HCT116 (cell line): ENCODE measurements at regions not wholly inside any gene's neighbourhood (a gene's known extent, or its start where the extent isn't known, plus 50 kb on each side); places are given as distances from the start of the nearest gene placed in this dataset.
"Not testable (repeated sequence)": the region's sequence is repeated elsewhere in the genome, so short reads cannot be mapped to it uniquely, and the experiment has no call there.

Experiments used
- ATAC-seq: fragments of 200-7000 bp; cut with Tn5 transposase; 2 replicates; pipeline ENCODE4 v1.9.1; 2020; ENCODE audit warnings: mild to moderate bottlenecking, moderate library complexity
- BruUV-seq: library from RNA; stranded (reverse); fragments of 400-500 nt; replicated peaks from 2 replicates; lab custom pipeline; 2021; lab: Mats Ljungman, UMichigan
- CTCF ChIA-PET: fragments of 300-600 bp; sonication (Branson Sonifier 250); formaldehyde crosslinking; loops from one replicate; lab custom pipeline; 2021; ENCODE audit warnings: antibody characterized with exemption; lab: Charles Lee
- POLR2A ChIA-PET: fragments of 300-600, 350-600 bp; sonication (Branson Sonifier 250); formaldehyde crosslinking; loops from one replicate; lab custom pipeline; 2021; ENCODE audit warnings: antibody characterized with exemption; lab: Charles Lee
- RAD21 ChIA-PET, 2 experiments: fragments of 300-600 bp; sonication (Branson Sonifier 250); formaldehyde crosslinking; loops; one replicate each; lab custom pipeline; 2023; ENCODE audit warnings: low total read pairs in 2 of 2; ENCODE audit not compliant: uncharacterized antibody in 2 of 2, unreplicated experiment in 2 of 2, low non-redundant PET in 1 of 2; lab: Charles Lee
- DNase-seq: peaks from one replicate; pipeline ENCODE4 v3.0.0-alpha.2; 2010; ENCODE audit warnings: low read depth, low spot score
- H2AFZ ChIP-seq: fragments of 200-600 bp; shearing (Covaris generic), sonication (generic); 2 replicates; pipeline ENCODE4 v1.6.1; 2017; ENCODE audit warnings: low read depth, mixed run types, mixed read lengths, antibody characterized with exemption, low read length; ENCODE audit not compliant: poor library complexity, severe bottlenecking
- H3K27ac ChIP-seq: 2 replicates; pipeline ENCODE4 v1.5.1; 2012; ENCODE audit warnings: low read depth, low read length
- H3K27me3 ChIP-seq: fragments of 200-600 bp; sonication (generic); 2 replicates; pipeline ENCODE4 v1.6.1; 2016; ENCODE audit warnings: mixed run types, low read length, mixed read lengths; ENCODE audit not compliant: insufficient read depth
- H3K36me3 ChIP-seq, 2 experiments: fragments of 200-500 bp in 1 of 2; fragments of 200-600 bp in 1 of 2; sonication (Bioruptor generic) in 1 of 2; sonication (generic) in 1 of 2; 2 replicates each; pipeline versions ENCODE4 v1.5.1 to v1.6.1; 2014 to 2016; ENCODE audit warnings: low read length in 2 of 2, inconsistent platforms in 1 of 2, mixed read lengths in 1 of 2, mixed run types in 1 of 2; ENCODE audit not compliant: insufficient read depth in 2 of 2, control insufficient read depth in 1 of 2
- H3K4me1 ChIP-seq, 2 experiments: fragments of 200-600 bp in 1 of 2; sonication (generic) in 1 of 2; 2 replicates each; pipeline versions ENCODE4 v1.5.1 to v1.6.1; 2012 to 2017; ENCODE audit warnings: low read length in 2 of 2, inconsistent platforms in 1 of 2, mild to moderate bottlenecking in 1 of 2, mixed read lengths in 1 of 2, mixed run types in 1 of 2, moderate library complexity in 1 of 2; ENCODE audit not compliant: insufficient read depth in 2 of 2, control insufficient read depth in 1 of 2
- H3K4me2 ChIP-seq: fragments of 200-600 bp; sonication (generic); 2 replicates; pipeline ENCODE4 v1.6.1; 2017; ENCODE audit warnings: mixed run types, low read length, mixed read lengths
- H3K4me3 ChIP-seq, 2 experiments: fragments of 200-600 bp in 1 of 2; sonication (generic) in 1 of 2; replicated peaks in 1 of 2; 2 replicates each; pipeline ENCODE4 v1.5.1; 2011 to 2016; ENCODE audit warnings: low read length in 2 of 2, control low read depth in 1 of 2, low read depth in 1 of 2, mild to moderate bottlenecking in 1 of 2, mixed read lengths in 1 of 2, mixed run types in 1 of 2
- H3K79me2 ChIP-seq: fragments of 200-600 bp; sonication (generic); 2 replicates; pipeline ENCODE4 v1.6.1; 2017; ENCODE audit warnings: mild to moderate bottlenecking, mixed run types, low read length, moderate library complexity, mixed read lengths; ENCODE audit not compliant: insufficient read depth
- H3K9ac ChIP-seq: fragments of 200-600 bp; sonication (generic); 2 replicates; pipeline ENCODE4 v1.6.1; 2016; ENCODE audit warnings: low read length, mixed read lengths
- H3K9me2 ChIP-seq: fragments of 200-600 bp; sonication (generic), shearing (Covaris generic); 2 replicates; pipeline ENCODE4 v1.6.1; 2017; ENCODE audit warnings: mixed run types, mild to moderate bottlenecking, moderate library complexity; ENCODE audit not compliant: insufficient read depth
- H3K9me3 ChIP-seq, 2 experiments: fragments of 200-500 bp in 1 of 2; fragments of 200-600 bp in 1 of 2; sonication (Bioruptor generic) in 1 of 2; sonication (generic) in 1 of 2; 2 replicates each; pipeline ENCODE4 v1.6.1; 2014 to 2017; ENCODE audit warnings: low read length in 2 of 2, mixed read lengths in 2 of 2, inconsistent platforms in 1 of 2, low read depth in 1 of 2, mild to moderate bottlenecking in 1 of 2, mixed run types in 1 of 2, moderate library complexity in 1 of 2; ENCODE audit not compliant: control insufficient read depth in 1 of 2, insufficient read depth in 1 of 2
- H4K20me1 ChIP-seq: fragments of 200-600 bp; sonication (generic), shearing (Covaris generic); 2 replicates; pipeline ENCODE4 v1.6.1; 2017; ENCODE audit warnings: mixed run types, mild to moderate bottlenecking, moderate library complexity; ENCODE audit not compliant: insufficient read depth
- CEBPB ChIP-seq: IDR thresholded peaks from 2 replicates; pipeline ENCODE4 v1.6.1; 2012; ENCODE audit warnings: low read depth
- CTCF ChIP-seq, 3 experiments: fragments of 200-600 bp in 1 of 3; sonication (generic) in 1 of 3; IDR thresholded peaks in 2 of 3; conservative IDR thresholded peaks in 1 of 3; 2 replicates each; pipeline ENCODE4 v1.5.1; 2012 to 2017; ENCODE audit warnings: low read depth in 2 of 3, low read length in 2 of 3, antibody characterized with exemption in 1 of 3, borderline replicate concordance in 1 of 3, control low read depth in 1 of 3, mild to moderate bottlenecking in 1 of 3, mixed read lengths in 1 of 3, mixed run types in 1 of 3, moderate library complexity in 1 of 3; ENCODE audit not compliant: insufficient read depth in 1 of 3
- JUND ChIP-seq: IDR thresholded peaks from 2 replicates; pipeline ENCODE4 v1.6.1; 2012
- POLR2A ChIP-seq: IDR thresholded peaks from 2 replicates; pipeline ENCODE4 v1.7.0; 2011; ENCODE audit warnings: borderline replicate concordance; ENCODE audit not compliant: insufficient read depth, insufficient read length; ENCODE audit errors: extremely low read depth
- RAD21 ChIP-seq: IDR thresholded peaks from 2 replicates; pipeline ENCODE4 v1.6.1; 2012; ENCODE audit warnings: low read depth, mild to moderate bottlenecking
- SIN3A ChIP-seq: IDR thresholded peaks from 2 replicates; pipeline ENCODE4 v1.6.1; 2012; ENCODE audit warnings: low read depth
- SP1 ChIP-seq: IDR thresholded peaks from 2 replicates; pipeline ENCODE4 v1.6.1; 2012; ENCODE audit warnings: low read depth
- intact Hi-C: fragments of 100-400 bp; cut with micrococcal nuclease; formaldehyde crosslinking; loops from 2 replicates; pipeline ENCODE4 v1.10.0; 2022
- TF ChIP-seq, protein P1 (sequence below): IDR thresholded peaks from 2 replicates; pipeline ENCODE4 v1.6.1; 2012; ENCODE audit warnings: low read depth

DNA sequence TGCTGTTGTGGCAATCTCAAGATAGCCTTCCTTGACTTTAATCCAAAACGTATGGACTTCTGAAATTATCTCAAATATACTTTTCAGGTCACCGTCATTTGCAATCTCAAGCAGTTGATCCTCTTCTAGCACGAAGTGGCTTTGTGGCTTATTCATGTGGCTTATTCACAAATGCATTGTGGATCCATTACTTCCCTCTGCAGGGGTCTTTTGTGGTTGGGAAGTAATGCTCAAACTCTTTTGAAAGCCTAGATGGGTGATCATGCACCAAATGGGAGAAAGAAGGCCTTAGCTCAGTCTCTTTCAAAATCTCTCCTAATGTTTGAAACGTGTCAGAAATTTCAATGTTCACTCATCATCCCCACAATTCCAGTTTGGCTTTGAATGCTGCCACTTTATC is 597.2 kb upstream of the CDH10 start:
- Histone ChIP-seq H3K27ac (no peak overlapping the region), H3K27me3 (no peaks in the 10 kb centered on the region), H3K36me3 (no peaks in the 10 kb centered on the region), H3K9me2 (no peaks in the 10 kb centered on the region), H3K4me1 (no peaks in the 10 kb centered on the region), H3K9me3 (peaks cover 3 to 27% of the 10 kb centered on the region in 2 experiments; a peak in 2 of 4 replicates), H4K20me1 (no peaks in the 10 kb centered on the region; the same call in 1 of the 2 replicates), H3K79me2 (no peaks in the 10 kb centered on the region), H3K4me2 (no peak overlapping the region), H3K4me3 (no peak overlapping the region), H2AFZ (no peak overlapping the region), H3K9ac (no peak overlapping the region)
- intact Hi-C loops = no loop called here
- ChIA-PET RAD21 (no interaction called here), POLR2A (no interaction called here), CTCF (no interaction called here)
- ATAC-seq (no peak), DNase-seq (no peak)
- no peak for TF ChIP-seq POLR2A
- TF ChIP-seq, protein P1, sequence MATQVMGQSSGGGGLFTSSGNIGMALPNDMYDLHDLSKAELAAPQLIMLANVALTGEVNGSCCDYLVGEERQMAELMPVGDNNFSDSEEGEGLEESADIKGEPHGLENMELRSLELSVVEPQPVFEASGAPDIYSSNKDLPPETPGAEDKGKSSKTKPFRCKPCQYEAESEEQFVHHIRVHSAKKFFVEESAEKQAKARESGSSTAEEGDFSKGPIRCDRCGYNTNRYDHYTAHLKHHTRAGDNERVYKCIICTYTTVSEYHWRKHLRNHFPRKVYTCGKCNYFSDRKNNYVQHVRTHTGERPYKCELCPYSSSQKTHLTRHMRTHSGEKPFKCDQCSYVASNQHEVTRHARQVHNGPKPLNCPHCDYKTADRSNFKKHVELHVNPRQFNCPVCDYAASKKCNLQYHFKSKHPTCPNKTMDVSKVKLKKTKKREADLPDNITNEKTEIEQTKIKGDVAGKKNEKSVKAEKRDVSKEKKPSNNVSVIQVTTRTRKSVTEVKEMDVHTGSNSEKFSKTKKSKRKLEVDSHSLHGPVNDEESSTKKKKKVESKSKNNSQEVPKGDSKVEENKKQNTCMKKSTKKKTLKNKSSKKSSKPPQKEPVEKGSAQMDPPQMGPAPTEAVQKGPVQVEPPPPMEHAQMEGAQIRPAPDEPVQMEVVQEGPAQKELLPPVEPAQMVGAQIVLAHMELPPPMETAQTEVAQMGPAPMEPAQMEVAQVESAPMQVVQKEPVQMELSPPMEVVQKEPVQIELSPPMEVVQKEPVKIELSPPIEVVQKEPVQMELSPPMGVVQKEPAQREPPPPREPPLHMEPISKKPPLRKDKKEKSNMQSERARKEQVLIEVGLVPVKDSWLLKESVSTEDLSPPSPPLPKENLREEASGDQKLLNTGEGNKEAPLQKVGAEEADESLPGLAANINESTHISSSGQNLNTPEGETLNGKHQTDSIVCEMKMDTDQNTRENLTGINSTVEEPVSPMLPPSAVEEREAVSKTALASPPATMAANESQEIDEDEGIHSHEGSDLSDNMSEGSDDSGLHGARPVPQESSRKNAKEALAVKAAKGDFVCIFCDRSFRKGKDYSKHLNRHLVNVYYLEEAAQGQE = no peak
- no peak for TF ChIP-seq CTCF (IDR thresholded peaks at IDR 0.05 in 2 of 3, conservative IDR thresholded peaks at IDR 0.05 in 1 of 3; ENCODE audit: borderline replicate concordance in 1 of 3, insufficient read depth in 1 of 3, low read depth in 2 of 3, low read length in 2 of 3)
- TF ChIP-seq JUND = no peak
- TF ChIP-seq SIN3A = no peak
- no peak for TF ChIP-seq SP1
- no peak for TF ChIP-seq RAD21
- TF ChIP-seq CEBPB = no peak
- BruUV-seq = no TSS peak

GRCh38 chr5:25238720-25239119 is 593.9 kb upstream of the CDH10 start:
- H3K27me3 ChIP-seq, H3K4me2 ChIP-seq, H4K20me1 ChIP-seq, H3K79me2 ChIP-seq, H2AFZ ChIP-seq, H3K4me1 ChIP-seq, CTCF ChIA-PET, BruUV-seq, H3K9ac ChIP-seq, intact Hi-C loops, H3K27ac ChIP-seq, H3K4me3 ChIP-seq, H3K9me2 ChIP-seq, POLR2A ChIA-PET, RAD21 ChIA-PET, H3K36me3 ChIP-seq, DNase-seq, ATAC-seq: not testable (repeated sequence)
- H3K9me3 ChIP-seq = peaks cover 7 to 22% of the 10 kb centered on the region in 2 experiments; a peak in 2 of 4 replicates
